Muscle of leg (tissue), 3 donors: ENCODE measurements at regions not wholly inside any gene's neighbourhood (a gene's known extent, or its start where the extent isn't known, plus 50 kb on each side); places are given as distances from the start of the nearest gene placed in this dataset.

Experiments
- DNase-seq: peaks from one replicate; pipeline ENCODE4 v3.0.0; 2013
- H3K27ac ChIP-seq: one replicate; pipeline ENCODE4 v1.5.1; 2013; ENCODE audit warnings: mild to moderate bottlenecking, low read length, control low read depth
- H3K27me3 ChIP-seq: one replicate; pipeline ENCODE4 v1.6.1; 2013; ENCODE audit warnings: low read length; ENCODE audit not compliant: control insufficient read depth, insufficient read depth
- H3K36me3 ChIP-seq: one replicate; pipeline ENCODE4 v1.6.1; 2013; ENCODE audit warnings: low read length; ENCODE audit not compliant: control insufficient read depth, insufficient read depth
- H3K4me1 ChIP-seq: one replicate; pipeline ENCODE4 v1.6.1; 2013; ENCODE audit warnings: low read length; ENCODE audit not compliant: control insufficient read depth, insufficient read depth
- H3K4me3 ChIP-seq: one replicate; pipeline ENCODE4 v1.5.1; 2013; ENCODE audit warnings: low read length, control low read depth
- H3K9me3 ChIP-seq: replicated peaks from 2 replicates; pipeline ENCODE4 v1.6.1; 2013; ENCODE audit warnings: low read depth, low read length; ENCODE audit not compliant: control insufficient read depth
- WGBS: methylation state at CpG from one replicate; pipeline ENCODE4 v1.1.5; 2013; ENCODE audit warnings: missing lambda C conversion rate; ENCODE audit not compliant: insufficient coverage; 5-methylcytosine and 5-hydroxymethylcytosine counted together

GRCh38 chr6:168888102-168888501, 365.5 kb downstream of the THBS2 start:
- 88% methylated on average over 10 of the region's 11 CpGs for WGBS

GRCh38 chr6:168887621-168888020, 366.0 kb downstream of the THBS2 start:
- no peak for DNase-seq
- peaks cover 15% of the 10 kb centered on the region for H3K27me3 ChIP-seq
- H3K9me3 ChIP-seq: no peaks in the 10 kb centered on the region
- H3K36me3 ChIP-seq: no peaks in the 10 kb centered on the region
- H3K4me3 ChIP-seq: no peak overlapping the region
- WGBS: 91% methylated on average over 8 of the region's 10 CpGs
- H3K4me1 ChIP-seq: peaks cover 14% of the 10 kb centered on the region
- H3K27ac ChIP-seq: no peak overlapping the region

More at GRCh38 chr6:168888102-168888501, 365.5 kb downstream of the THBS2 start:
- Histone ChIP-seq H3K4me3 (no peak overlapping the region), H3K27me3 (peaks cover 15% of the 10 kb centered on the region), H3K27ac (no peak overlapping the region), H3K36me3 (no peaks in the 10 kb centered on the region), H3K9me3 (no peaks in the 10 kb centered on the region), H3K4me1 (peaks cover 14% of the 10 kb centered on the region)
- no peak for DNase-seq

- 93% methylated on average over 5 of the region's 12 CpGs for WGBS
- no peak overlapping the region for H3K4me3 ChIP-seq
- DNase-seq: no peak
Observed at GRCh38 chr6:168886964-168887363, 366.7 kb downstream of the THBS2 start.

GRCh38 chr6:168885751-168886742, 367.6 kb downstream of the THBS2 start:
- WGBS: 84% methylated on average over 40 of the region's 51 CpGs
- Histone ChIP-seq H3K4me3 (no peak overlapping the region), H3K9me3 (no peaks in the 10 kb centered on the region), H3K27me3 (peaks cover 13% of the 10 kb centered on the region), H3K4me1 (peaks cover 12% of the 10 kb centered on the region), H3K36me3 (no peaks in the 10 kb centered on the region), H3K27ac (no peak overlapping the region)
- DNase-seq: no peak

More at GRCh38 chr6:168886964-168887363, 366.7 kb downstream of the THBS2 start:
- H3K9me3 ChIP-seq: no peaks in the 10 kb centered on the region
- H3K4me1 ChIP-seq: peaks cover 14% of the 10 kb centered on the region
- no peaks in the 10 kb centered on the region for H3K36me3 ChIP-seq
- H3K27ac ChIP-seq: no peak overlapping the region
- peaks cover 13% of the 10 kb centered on the region for H3K27me3 ChIP-seq

- H3K36me3 ChIP-seq: no peaks in the 10 kb centered on the region
- 72% methylated on average over 6 of the region's 9 CpGs for WGBS
- H3K9me3 ChIP-seq: no peaks in the 10 kb centered on the region
- no peak overlapping the region for H3K4me3 ChIP-seq
- DNase-seq: no peak
- H3K4me1 ChIP-seq: peaks cover 8% of the 10 kb centered on the region
- no peak overlapping the region for H3K27ac ChIP-seq
- H3K27me3 ChIP-seq: peaks cover 13% of the 10 kb centered on the region
Observed at GRCh38 chr6:168885196-168885595, 368.4 kb downstream of the THBS2 start.

GRCh38 chr6:168884646-168885086, 369.0 kb downstream of the THBS2 start:
- WGBS: 6% methylated on average over 33 of the region's 37 CpGs
- Histone ChIP-seq H3K27ac (no peak overlapping the region), H3K9me3 (no peaks in the 10 kb centered on the region), H3K36me3 (no peaks in the 10 kb centered on the region), H3K4me3 (no peak overlapping the region), H3K4me1 (peaks cover 8% of the 10 kb centered on the region), H3K27me3 (peaks cover 13% of the 10 kb centered on the region)
- peak; percentile 72 for DNase-seq

GRCh38 chr6:168884050-168884645, 369.5 kb downstream of the THBS2 start:
- 72% methylated on average over 15 of the region's 21 CpGs for WGBS
- Histone ChIP-seq H3K36me3 (no peaks in the 10 kb centered on the region), H3K4me3 (no peak overlapping the region), H3K4me1 (peaks cover 8% of the 10 kb centered on the region), H3K27ac (no peak overlapping the region), H3K9me3 (no peaks in the 10 kb centered on the region), H3K27me3 (peaks cover 13% of the 10 kb centered on the region)
- no peak for DNase-seq

GRCh38 chr6:168883410-168884049, 370.1 kb downstream of the THBS2 start:
- peaks cover 8% of the 10 kb centered on the region for H3K4me1 ChIP-seq
- H3K9me3 ChIP-seq: no peaks in the 10 kb centered on the region
- no peak for DNase-seq
- H3K4me3 ChIP-seq: no peak overlapping the region
- WGBS: 85% methylated on average over 11 of the region's 13 CpGs
- no peak overlapping the region for H3K27ac ChIP-seq
- H3K27me3 ChIP-seq: peaks cover 13% of the 10 kb centered on the region
- no peaks in the 10 kb centered on the region for H3K36me3 ChIP-seq

GRCh38 chr6:168880271-168880670, 373.4 kb downstream of the THBS2 start:
- 80% methylated on average over 15 of the region's 17 CpGs for WGBS
- H3K27me3 ChIP-seq: peaks cover 11% of the 10 kb centered on the region

GRCh38 chr6:168877821-168878282, 375.8 kb downstream of the THBS2 start:
- Histone ChIP-seq H3K9me3 (no peaks in the 10 kb centered on the region), H3K4me1 (peaks cover 4% of the 10 kb centered on the region), H3K27ac (no peak overlapping the region), H3K36me3 (no peaks in the 10 kb centered on the region), H3K27me3 (peaks cover 3% of the 10 kb centered on the region), H3K4me3 (no peak overlapping the region)
- no peak for DNase-seq
- 26% methylated on average over 7 of the region's 10 CpGs for WGBS

More at GRCh38 chr6:168880271-168880670, 373.4 kb downstream of the THBS2 start:
- Histone ChIP-seq H3K4me1 (peaks cover 11% of the 10 kb centered on the region), H3K4me3 (no peak overlapping the region), H3K36me3 (no peaks in the 10 kb centered on the region), H3K27ac (no peak overlapping the region), H3K9me3 (no peaks in the 10 kb centered on the region)
- no peak for DNase-seq
